Suppressor macrophage treated with lipopolysaccharide for 1 hour (primary cell): ENCODE measurements at regions not wholly inside any gene's neighbourhood (a gene's known extent, or its start where the extent isn't known, plus 50 kb on each side); places are given as distances from the start of the nearest gene placed in this dataset.
"Not testable (repeated sequence)": the region's sequence is repeated elsewhere in the genome, so short reads cannot be mapped to it uniquely, and the experiment has no call there.

Experiments used
- DNase-seq, 3 donors: peaks; one replicate each; pipeline ENCODE4 v3.0.0-alpha.2; 2020 to 2022

GRCh38 chrX:144494074-144494473, 610.2 kb downstream of the UBE2NL start:
- DNase-seq, result no peak

GRCh38 chrX:144531877-144532276, 648.0 kb downstream of the UBE2NL start:
- no peak for DNase-seq

GRCh38 chrX:144566592-144566991, 680.7 kb upstream of the SPANXN1 start:
- DNase-seq, result no peak

- no peak for DNase-seq
These were observed 660.5 kb upstream of the SPANXN1 start for GRCh38 chrX:144586756-144587155.

GRCh38 chrX:144592036-144592435, 655.3 kb upstream of the SPANXN1 start:
- DNase-seq, result no peak

- DNase-seq, result no peak
These were observed 646.3 kb upstream of the SPANXN1 start for GRCh38 chrX:144601010-144601409.

- DNase-seq, result no peak
These were observed 635.2 kb upstream of the SPANXN1 start for GRCh38 chrX:144612076-144612475.

- DNase-seq, result no peak
These were observed 631.0 kb upstream of the SPANXN1 start for GRCh38 chrX:144616317-144616716.

- no peak for DNase-seq
These were observed 619.4 kb upstream of the SPANXN1 start for GRCh38 chrX:144627947-144628346.

- DNase-seq, result not testable (repeated sequence)
These were observed 612.9 kb upstream of the SPANXN1 start for GRCh38 chrX:144634451-144634850.

- no peak for DNase-seq
These were observed 609.6 kb upstream of the SPANXN1 start for GRCh38 chrX:144637731-144638130.

- DNase-seq, result no peak
These were observed 598.5 kb upstream of the SPANXN1 start for GRCh38 chrX:144648788-144649187.

GRCh38 chrX:144681501-144681900, 565.8 kb upstream of the SPANXN1 start:
- DNase-seq, result no peak

- no peak for DNase-seq
These were observed 564.1 kb upstream of the SPANXN1 start for GRCh38 chrX:144683247-144683646.

GRCh38 chrX:144709841-144710240, 537.5 kb upstream of the SPANXN1 start:
- DNase-seq, result no peak

GRCh38 chrX:144715337-144715736, 532.0 kb upstream of the SPANXN1 start:
- DNase-seq, result no peak

GRCh38 chrX:144716187-144716586, 531.1 kb upstream of the SPANXN1 start:
- DNase-seq, result no peak

- no peak for DNase-seq
These were observed 529.6 kb upstream of the SPANXN1 start for GRCh38 chrX:144717682-144718081.

GRCh38 chrX:144722307-144722706, 525.0 kb upstream of the SPANXN1 start:
- no peak for DNase-seq

GRCh38 chrX:144730471-144730870, 516.8 kb upstream of the SPANXN1 start:
- no peak for DNase-seq

- DNase-seq, result no peak
These were observed 514.7 kb upstream of the SPANXN1 start for GRCh38 chrX:144732588-144732987.

GRCh38 chrX:144738246-144738645, 509.1 kb upstream of the SPANXN1 start:
- no peak for DNase-seq

- DNase-seq, result no peak
These were observed 478.8 kb upstream of the SPANXN1 start for GRCh38 chrX:144768540-144768939.

GRCh38 chrX:144783528-144783927, 463.8 kb upstream of the SPANXN1 start:
- not testable (repeated sequence) for DNase-seq

GRCh38 chrX:144790148-144790547, 457.2 kb upstream of the SPANXN1 start:
- no peak for DNase-seq

- no peak for DNase-seq
These were observed 456.0 kb upstream of the SPANXN1 start for GRCh38 chrX:144791298-144791697.
